ENCODE measurements at regions not wholly inside any gene's neighbourhood (a gene's known extent, or its start where the extent isn't known, plus 50 kb on each side); places are given as distances from the start of the nearest gene placed in this dataset.

DNA sequence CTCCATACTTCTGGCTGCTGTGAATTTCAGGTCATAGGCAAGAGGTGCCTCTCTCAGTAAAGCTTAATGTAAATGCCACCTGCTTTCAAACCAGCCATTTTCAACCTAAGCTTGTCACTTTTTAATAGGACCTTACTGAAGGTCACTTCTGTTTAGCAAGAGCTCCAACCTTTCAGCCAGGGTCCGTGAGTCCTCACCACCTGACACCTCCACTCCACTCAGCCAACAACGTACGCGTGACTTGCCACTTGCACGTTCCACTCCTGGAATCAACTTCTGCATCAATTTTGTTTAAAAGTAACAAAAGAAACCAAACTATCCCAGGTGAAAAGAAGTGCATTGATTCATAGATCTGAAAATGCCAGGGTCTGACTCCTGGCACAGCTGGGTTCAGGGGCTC lies 114.4 kb downstream of the TRIM29 start:
- Histone ChIP-seq H2AK9ac (replicated peaks; ENCODE audit: low read depth, low read length, poor library complexity) (no peak overlapping the region), H3K9me3 (ENCODE audit: control insufficient read depth, insufficient read depth, low read length) (no peaks in the 10 kb centered on the region), H2BK20ac (ENCODE audit: low read depth, low read length) (no peak overlapping the region), H3K18ac (ENCODE audit: low read depth, low read length) (no peak overlapping the region), H3K14ac (replicated peaks; ENCODE audit: low read depth, low read length) (no peak overlapping the region), H3K27ac (ENCODE audit: insufficient read depth, low read length) (no peak overlapping the region), H3K4me1 (ENCODE audit: control insufficient read depth, insufficient read depth, low read length) (no peaks in the 10 kb centered on the region), H3K9ac (ENCODE audit: low read depth, low read length) (no peak overlapping the region), H3K27me3 (ENCODE audit: control insufficient read depth, insufficient read depth, low read length) (peaks cover 3% of the 10 kb centered on the region; the same call in 1 of the 2 replicates), H4K20me1 (ENCODE audit: insufficient read depth, low read length) (no peaks in the 10 kb centered on the region), H3K4ac (ENCODE audit: low read depth, low read length) (no peak overlapping the region), H4K5ac (ENCODE audit: low read depth, low read length) (no peak overlapping the region), H4K8ac (ENCODE audit: low read depth in 2 of 2, low read length in 2 of 2) (no peak overlapping the region), H3K36me3 (ENCODE audit: control insufficient read depth, insufficient read depth, low read length) (no peaks in the 10 kb centered on the region), H3K4me3 (ENCODE audit: insufficient read depth, low read depth, low read length) (no peak overlapping the region), H2BK15ac (ENCODE audit: low read depth, low read length) (no peak overlapping the region), H3K23ac (ENCODE audit: low read depth, low read length) (no peak overlapping the region), H2BK5ac (ENCODE audit: low read depth, low read length, poor library complexity, severe bottlenecking) (no peak overlapping the region), H3K9me1 (ENCODE audit: insufficient read depth, low read length) (no peaks in the 10 kb centered on the region), H2BK120ac (ENCODE audit: low read depth, low read length) (no peak overlapping the region), H4K91ac (ENCODE audit: insufficient read depth, low read depth, low read length) (no peak overlapping the region), H3K4me2 (ENCODE audit: low read depth, low read length) (no peak overlapping the region), H3K56ac (ENCODE audit: extremely low read depth, insufficient read depth, low read length) (no peak overlapping the region), H2AK5ac (ENCODE audit: low read depth, low read length) (no peak overlapping the region), H2AFZ (replicated peaks; ENCODE audit: low read length, poor library complexity) (no peak overlapping the region), H3K79me1 (ENCODE audit: low read depth in 1 of 2, low read length in 2 of 2) (no peaks in the 10 kb centered on the region)
- ChIA-PET CTCF (no interaction called here), POLR2A (ENCODE audit: unreplicated experiment) (no interaction called here)
- intact Hi-C loops (cut with micrococcal nuclease), result no loop called here
- TF ChIP-seq, protein P1, sequence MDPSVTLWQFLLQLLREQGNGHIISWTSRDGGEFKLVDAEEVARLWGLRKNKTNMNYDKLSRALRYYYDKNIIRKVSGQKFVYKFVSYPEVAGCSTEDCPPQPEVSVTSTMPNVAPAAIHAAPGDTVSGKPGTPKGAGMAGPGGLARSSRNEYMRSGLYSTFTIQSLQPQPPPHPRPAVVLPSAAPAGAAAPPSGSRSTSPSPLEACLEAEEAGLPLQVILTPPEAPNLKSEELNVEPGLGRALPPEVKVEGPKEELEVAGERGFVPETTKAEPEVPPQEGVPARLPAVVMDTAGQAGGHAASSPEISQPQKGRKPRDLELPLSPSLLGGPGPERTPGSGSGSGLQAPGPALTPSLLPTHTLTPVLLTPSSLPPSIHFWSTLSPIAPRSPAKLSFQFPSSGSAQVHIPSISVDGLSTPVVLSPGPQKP (IDR thresholded peaks at IDR 0.05; ENCODE audit: borderline replicate concordance, low read depth, low read length), result no peak
- TF ChIP-seq CHD1 (IDR thresholded peaks at IDR 0.05; ENCODE audit: low read depth, low read length), result no peak
- no peak for TF ChIP-seq RFX5 (IDR thresholded peaks at IDR 0.05; ENCODE audit: low read depth, low read length)
- TF ChIP-seq, protein P2, sequence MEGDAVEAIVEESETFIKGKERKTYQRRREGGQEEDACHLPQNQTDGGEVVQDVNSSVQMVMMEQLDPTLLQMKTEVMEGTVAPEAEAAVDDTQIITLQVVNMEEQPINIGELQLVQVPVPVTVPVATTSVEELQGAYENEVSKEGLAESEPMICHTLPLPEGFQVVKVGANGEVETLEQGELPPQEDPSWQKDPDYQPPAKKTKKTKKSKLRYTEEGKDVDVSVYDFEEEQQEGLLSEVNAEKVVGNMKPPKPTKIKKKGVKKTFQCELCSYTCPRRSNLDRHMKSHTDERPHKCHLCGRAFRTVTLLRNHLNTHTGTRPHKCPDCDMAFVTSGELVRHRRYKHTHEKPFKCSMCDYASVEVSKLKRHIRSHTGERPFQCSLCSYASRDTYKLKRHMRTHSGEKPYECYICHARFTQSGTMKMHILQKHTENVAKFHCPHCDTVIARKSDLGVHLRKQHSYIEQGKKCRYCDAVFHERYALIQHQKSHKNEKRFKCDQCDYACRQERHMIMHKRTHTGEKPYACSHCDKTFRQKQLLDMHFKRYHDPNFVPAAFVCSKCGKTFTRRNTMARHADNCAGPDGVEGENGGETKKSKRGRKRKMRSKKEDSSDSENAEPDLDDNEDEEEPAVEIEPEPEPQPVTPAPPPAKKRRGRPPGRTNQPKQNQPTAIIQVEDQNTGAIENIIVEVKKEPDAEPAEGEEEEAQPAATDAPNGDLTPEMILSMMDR (conservative IDR thresholded peaks at IDR 0.05; ENCODE audit: low read depth, low read length), result no peak
- TF ChIP-seq SMC3 (IDR thresholded peaks at IDR 0.05; ENCODE audit: low read depth, low read length), result no peak
- TF ChIP-seq BHLHE40 (IDR thresholded peaks at IDR 0.05; ENCODE audit: low read depth, low read length), result no peak
- TF ChIP-seq MAFK (IDR thresholded peaks at IDR 0.05; ENCODE audit: low read depth, low read length), result no peak
- no peak for TF ChIP-seq RAD21 (IDR thresholded peaks at IDR 0.05; ENCODE audit: low read length)
- TF ChIP-seq MAZ (IDR thresholded peaks at IDR 0.05; ENCODE audit: borderline replicate concordance, low read depth, low read length), result no peak
- TF ChIP-seq CEBPB (IDR thresholded peaks at IDR 0.05; ENCODE audit: low read depth, low read length), result no peak
- no peak for TF ChIP-seq POLR2A (IDR thresholded peaks at IDR 0.05; ENCODE audit: low read depth, low read length)
- no peak for TF ChIP-seq RCOR1 (IDR thresholded peaks at IDR 0.05; ENCODE audit: insufficient replicate concordance, low read length)
- no peak for TF ChIP-seq MXI1 (IDR thresholded peaks at IDR 0.05; ENCODE audit: borderline replicate concordance, low read depth, low read length)
- TF ChIP-seq, protein P3, sequence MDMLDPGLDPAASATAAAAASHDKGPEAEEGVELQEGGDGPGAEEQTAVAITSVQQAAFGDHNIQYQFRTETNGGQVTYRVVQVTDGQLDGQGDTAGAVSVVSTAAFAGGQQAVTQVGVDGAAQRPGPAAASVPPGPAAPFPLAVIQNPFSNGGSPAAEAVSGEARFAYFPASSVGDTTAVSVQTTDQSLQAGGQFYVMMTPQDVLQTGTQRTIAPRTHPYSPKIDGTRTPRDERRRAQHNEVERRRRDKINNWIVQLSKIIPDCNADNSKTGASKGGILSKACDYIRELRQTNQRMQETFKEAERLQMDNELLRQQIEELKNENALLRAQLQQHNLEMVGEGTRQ (IDR thresholded peaks at IDR 0.05; ENCODE audit: low read depth, low read length), result no peak
- TF ChIP-seq FOS (IDR thresholded peaks at IDR 0.05; ENCODE audit: low read depth, low read length), result no peak
- TF ChIP-seq NFE2L2 (IDR thresholded peaks at IDR 0.05; ENCODE audit: low read depth, low read length), result no peak
- no peak for ATAC-seq (ENCODE audit: low read depth)
- no TSS peak for BruUV-seq (replicated peaks)
- in situ Hi-C loops (cut with MboI; ENCODE audit: low sequenced_read_pairs), result no loop called here
- WGBS, 2 experiments (ENCODE audit: extremely low coverage in 2 of 2, insufficient read length in 1 of 2), result no CpG with 5 or more reads among the region's 5 CpGs
- dilution Hi-C loops (cut with HindIII; ENCODE audit: low sequenced_read_pairs, unreplicated experiment), result no loop called here
- DNase-seq, result no peak

Data from IMR-90 (cell line).